WTC11 (cell line): ENCODE measurements at regions not wholly inside any gene's neighbourhood (a gene's known extent, or its start where the extent isn't known, plus 50 kb on each side); places are given as distances from the start of the nearest gene placed in this dataset.

ENCODE experiments used
- ATAC-seq: fragments of 200-7000 bp; cut with Tn5 transposase; 2 replicates; pipeline ENCODE4 v1.10.0; 2021; ENCODE audit warnings: mild to moderate bottlenecking, moderate library complexity
- CTCF ChIA-PET: fragments of 300-600 bp; sonication (Branson Sonifier 250); formaldehyde crosslinking; loops from one replicate; lab custom pipeline; 2021; ENCODE audit warnings: antibody characterized with exemption; lab: Charles Lee
- POLR2A ChIA-PET: fragments of 350-600 bp; sonication (Branson Sonifier 250); formaldehyde crosslinking; loops from one replicate; lab custom pipeline; 2021; ENCODE audit warnings: antibody characterized with exemption; lab: Charles Lee
- DNase-seq: peaks from one replicate; pipeline ENCODE4 v3.0.0; 2021; ENCODE audit warnings: low spot score
- H3K27ac Mint-ChIP-seq: 2 replicates; pipeline ENCODE4 v1.8.0; 2021; ENCODE audit warnings: mixed read lengths
- H3K27me3 Mint-ChIP-seq: 2 replicates; pipeline ENCODE4 v1.8.0; 2021; ENCODE audit warnings: low read depth, mild to moderate bottlenecking, moderate library complexity, mixed read lengths
- H3K36me3 Mint-ChIP-seq: 2 replicates; pipeline ENCODE4 v1.8.0; 2021; ENCODE audit warnings: mixed read lengths
- H3K4me1 Mint-ChIP-seq: 2 replicates; pipeline ENCODE4 v1.8.0; 2022; ENCODE audit warnings: mixed read lengths
- H3K4me3 Mint-ChIP-seq: 2 replicates; pipeline ENCODE4 v1.8.0; 2021; ENCODE audit warnings: mild to moderate bottlenecking, moderate library complexity, mixed read lengths
- H3K9me3 Mint-ChIP-seq: 2 replicates; pipeline ENCODE4 v1.8.0; 2021; ENCODE audit warnings: mixed read lengths
- ATF3 ChIP-seq: sonication (generic); formaldehyde crosslinking; conservative IDR thresholded peaks from 2 replicates; pipeline ENCODE4 v1.8.1; 2022; ENCODE audit warnings: mild to moderate bottlenecking, missing genetic modification reagents
- CREB1 ChIP-seq: sonication (generic); formaldehyde crosslinking; IDR thresholded peaks from 2 replicates; pipeline ENCODE4 v1.8.0; 2023; ENCODE audit warnings: mild to moderate bottlenecking, missing genetic modification reagents
- E2F1 ChIP-seq: sonication (generic); formaldehyde crosslinking; IDR thresholded peaks from 2 replicates; pipeline ENCODE4 v1.8.0; 2022; ENCODE audit warnings: mild to moderate bottlenecking, missing genetic modification reagents
- ESRRA ChIP-seq: sonication (generic); formaldehyde crosslinking; IDR thresholded peaks from 2 replicates; pipeline ENCODE4 v1.8.1; 2022; ENCODE audit warnings: mild to moderate bottlenecking, missing genetic modification reagents, borderline replicate concordance
- GRHL2 ChIP-seq: fragments of 250-450 bp; sonication (Bioruptor Pico); IDR thresholded peaks from 2 replicates; pipeline ENCODE4 v1.8.0; 2022; ENCODE audit warnings: mild to moderate bottlenecking, moderate library complexity; ENCODE audit not compliant: insufficient replicate concordance, severe bottlenecking
- GTF2I ChIP-seq: fragments of 250-450 bp; sonication (Bioruptor Pico); conservative IDR thresholded peaks from 2 replicates; pipeline ENCODE4 v1.4.0; 2021; ENCODE audit warnings: mild to moderate bottlenecking
- NFE2L1 ChIP-seq: sonication (generic); formaldehyde crosslinking; IDR thresholded peaks from 2 replicates; pipeline ENCODE4 v1.8.1; 2023; ENCODE audit warnings: missing genetic modification reagents
- RELA ChIP-seq: sonication (generic); formaldehyde crosslinking; IDR thresholded peaks from 2 replicates; pipeline ENCODE4 v1.8.1; 2022; ENCODE audit warnings: missing genetic modification reagents, mild to moderate bottlenecking, borderline replicate concordance
- SMAD3 ChIP-seq: sonication (generic); formaldehyde crosslinking; IDR thresholded peaks from 2 replicates; pipeline ENCODE4 v1.8.0; 2022; ENCODE audit warnings: missing genetic modification reagents, mild to moderate bottlenecking, borderline replicate concordance
- SP1 ChIP-seq: sonication (generic); formaldehyde crosslinking; conservative IDR thresholded peaks from 2 replicates; pipeline ENCODE4 v1.8.1; 2022; ENCODE audit warnings: missing genetic modification reagents
- USF2 ChIP-seq: sonication (generic); formaldehyde crosslinking; IDR thresholded peaks from 2 replicates; pipeline ENCODE4 v1.8.1; 2023; ENCODE audit warnings: mild to moderate bottlenecking, missing genetic modification reagents, moderate library complexity
- ZBTB43 ChIP-seq: sonication (generic); formaldehyde crosslinking; IDR thresholded peaks from 2 replicates; pipeline ENCODE4 v1.8.1; 2023; ENCODE audit warnings: mild to moderate bottlenecking, missing genetic modification reagents
- ZNF121 ChIP-seq: sonication (generic); formaldehyde crosslinking; IDR thresholded peaks from 2 replicates; pipeline ENCODE4 v1.8.0; 2023; ENCODE audit warnings: missing genetic modification reagents
- ZNF232 ChIP-seq: sonication (generic); formaldehyde crosslinking; IDR thresholded peaks from 2 replicates; pipeline ENCODE4 v1.8.0; 2022; ENCODE audit warnings: mild to moderate bottlenecking, missing genetic modification reagents
- ZNF281 ChIP-seq: sonication (generic); formaldehyde crosslinking; IDR thresholded peaks from 2 replicates; pipeline ENCODE4 v1.8.0; 2023; ENCODE audit warnings: mild to moderate bottlenecking, missing genetic modification reagents
- ZNF317 ChIP-seq: sonication (generic); formaldehyde crosslinking; IDR thresholded peaks from 2 replicates; pipeline ENCODE4 v1.8.1; 2023; ENCODE audit warnings: low read depth, mild to moderate bottlenecking, moderate library complexity, missing genetic modification reagents, borderline replicate concordance
- ZNF423 ChIP-seq: fragments of 250-450 bp; sonication (Bioruptor Pico); IDR thresholded peaks from 2 replicates; pipeline ENCODE4 v2.1.2; 2022; ENCODE audit warnings: mild to moderate bottlenecking, moderate library complexity
- ZNF512 ChIP-seq: sonication (generic); formaldehyde crosslinking; IDR thresholded peaks from 2 replicates; pipeline ENCODE4 v1.8.1; 2022; ENCODE audit warnings: missing genetic modification reagents, borderline replicate concordance
- ZNF532 ChIP-seq: fragments of 250-450 bp; sonication (Bioruptor Pico); IDR thresholded peaks from 2 replicates; pipeline ENCODE4 v1.9.0; 2021; ENCODE audit warnings: mild to moderate bottlenecking, borderline replicate concordance
- ZNF671 ChIP-seq: fragments of 250-450 bp; sonication (Bioruptor Pico); IDR thresholded peaks from 2 replicates; pipeline ENCODE4 v1.8.0; 2021; ENCODE audit warnings: mild to moderate bottlenecking

GRCh38 chr3:25265284-25265683 lies 162.8 kb upstream of the RARB start (continued):
- no peak for TF ChIP-seq E2F1 (CRISPR knock-in tag)

- Mint-ChIP-seq H3K27ac (no peak overlapping the region), H3K9me3 (0 out of 2 replicates have a peak, but pooled peaks cover 14% of the 10 kb centered on the region), H3K27me3 (no peaks in the 10 kb centered on the region; the same call in 1 of the 2 replicates), H3K4me1 (no peaks in the 10 kb centered on the region), H3K4me3 (no peak overlapping the region), H3K36me3 (no peaks in the 10 kb centered on the region)
- DNase-seq, result no peak
- TF ChIP-seq ZNF232 (no peak), USF2 (CRISPR knock-in tag) (no peak), NFE2L1 (CRISPR knock-in tag) (no peak), ZNF512 (CRISPR knock-in tag) (no peak), SP1 (CRISPR knock-in tag) (no peak), ZNF532 (CRISPR knock-in tag) (no peak), ZBTB43 (CRISPR knock-in tag) (no peak), SMAD3 (CRISPR knock-in tag) (no peak)
- POLR2A ChIA-PET, result no interaction called here
- ATAC-seq, result no peak
- CTCF ChIA-PET, result no interaction called here
These were observed 161.4 kb upstream of the RARB start for GRCh38 chr3:25266677-25267076.

- Mint-ChIP-seq H3K27me3 (no peaks in the 10 kb centered on the region), H3K4me1 (no peaks in the 10 kb centered on the region), H3K36me3 (no peaks in the 10 kb centered on the region), H3K9me3 (no peaks in the 10 kb centered on the region), H3K4me3 (no peak overlapping the region), H3K27ac (no peak overlapping the region)
- DNase-seq (no peak), ATAC-seq (no peak)
- ChIA-PET CTCF (no interaction called here), POLR2A (no interaction called here)
- TF ChIP-seq ZNF671 (CRISPR knock-in tag) (no peak), ZNF281 (CRISPR knock-in tag) (no peak), ESRRA (CRISPR knock-in tag) (no peak), CREB1 (CRISPR knock-in tag) (no peak), GTF2I (CRISPR knock-in tag) (no peak), ZNF423 (CRISPR knock-in tag) (no peak), ZBTB43 (CRISPR knock-in tag) (no peak), ATF3 (no peak), ZNF121 (CRISPR knock-in tag) (no peak), RELA (CRISPR knock-in tag) (no peak), GRHL2 (CRISPR knock-in tag) (no peak), ZNF232 (no peak), ZNF317 (CRISPR knock-in tag) (no peak)
These were observed 156.0 kb upstream of the RARB start for GRCh38 chr3:25272090-25272489.
